NCI-H526 treated with DMSO at 0.1 percent for 48 hours (cell line): ENCODE measurements at regions not wholly inside any gene's neighbourhood (a gene's known extent, or its start where the extent isn't known, plus 50 kb on each side); places are given as distances from the start of the nearest gene placed in this dataset.
"Not testable (repeated sequence)": the region's sequence is repeated elsewhere in the genome, so short reads cannot be mapped to it uniquely, and the experiment has no call there.

Source experiments
- DNase-seq: peaks from one replicate; lab custom pipeline; 2025; lab: John Stamatoyannopoulos, UW

DNA sequence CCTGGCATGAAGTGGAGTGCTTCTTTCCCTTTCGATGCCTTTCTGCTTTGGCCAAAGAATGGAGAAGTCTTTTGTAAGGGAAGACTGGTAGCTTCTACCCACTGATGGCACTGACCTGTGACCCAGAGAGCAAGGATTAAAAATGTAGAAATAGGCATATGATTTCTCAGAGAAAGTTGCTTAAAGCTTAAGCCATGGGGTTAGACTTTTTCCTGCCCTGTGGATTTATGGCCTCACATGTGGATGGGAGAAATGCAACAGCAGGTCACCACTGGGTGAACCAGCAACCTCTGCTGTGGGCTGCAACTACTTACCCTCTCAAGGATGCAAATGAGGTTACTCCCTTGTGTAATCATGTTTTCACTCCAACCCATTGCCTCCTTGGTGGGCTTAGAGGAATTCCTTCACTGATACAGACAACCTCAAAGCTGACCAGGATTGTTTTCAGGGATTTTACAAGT lies 86.7 kb upstream of the CDC42EP3 start:
- DNase-seq = not testable (repeated sequence)

DNA sequence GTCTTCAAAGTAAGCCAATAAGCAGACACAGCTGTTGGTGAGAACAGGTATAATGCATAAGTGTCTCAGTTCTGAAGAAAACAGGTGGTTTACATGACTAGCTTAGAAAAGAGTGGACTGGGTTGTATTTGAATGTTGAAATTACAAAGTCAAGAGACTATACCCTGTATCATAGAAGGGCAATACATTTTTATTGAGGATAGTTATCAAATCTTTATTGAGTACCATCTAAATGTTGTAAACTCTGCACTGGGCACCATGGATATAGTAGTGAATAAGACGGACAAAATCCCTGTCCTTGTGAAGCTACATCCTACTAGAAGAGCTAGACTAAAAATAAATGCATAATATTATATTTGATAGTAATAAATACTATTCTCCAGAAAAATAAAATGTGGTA lies 88.5 kb upstream of the CDC42EP3 start:
- DNase-seq = not testable (repeated sequence)

DNA sequence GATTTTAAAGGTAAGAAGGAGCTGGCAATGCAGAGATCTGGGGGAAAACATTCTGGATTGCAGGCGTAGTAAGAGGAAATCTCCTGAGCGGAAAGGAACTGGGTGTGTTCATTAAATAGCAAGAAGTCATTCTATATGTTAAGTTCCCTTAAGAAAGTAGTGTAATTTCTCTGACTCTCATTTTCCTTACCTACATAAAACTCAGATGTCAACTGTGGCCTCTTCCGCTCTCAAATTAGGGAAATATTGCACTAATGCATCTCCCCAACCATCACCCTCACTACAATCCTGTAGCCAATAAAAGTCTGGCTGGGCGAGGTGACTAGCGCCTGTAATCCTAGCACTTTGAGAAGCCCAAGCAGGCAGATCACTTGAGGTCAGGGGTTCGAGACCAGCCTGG lies 89.0 kb upstream of the CDC42EP3 start:
- no peak for DNase-seq

DNA sequence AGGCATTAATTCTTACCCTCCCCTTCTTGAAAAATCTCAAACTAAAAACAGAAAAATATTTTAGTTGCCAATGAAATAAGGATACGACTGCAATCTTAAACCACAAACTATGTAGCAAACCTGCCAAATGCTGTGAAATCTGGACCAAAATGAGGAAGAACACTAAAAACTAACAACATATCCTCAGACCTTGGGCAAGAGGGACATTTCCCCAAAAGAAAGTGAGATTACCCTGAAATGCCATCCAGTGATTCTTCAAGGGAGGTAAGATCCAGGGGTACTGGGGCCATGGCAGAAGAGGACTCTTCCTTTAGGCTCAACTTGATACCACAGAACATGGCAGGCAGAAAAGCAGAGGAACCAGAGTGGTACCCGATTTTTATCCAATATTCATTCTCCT lies 90.8 kb upstream of the CDC42EP3 start:
- DNase-seq = not testable (repeated sequence)

DNA sequence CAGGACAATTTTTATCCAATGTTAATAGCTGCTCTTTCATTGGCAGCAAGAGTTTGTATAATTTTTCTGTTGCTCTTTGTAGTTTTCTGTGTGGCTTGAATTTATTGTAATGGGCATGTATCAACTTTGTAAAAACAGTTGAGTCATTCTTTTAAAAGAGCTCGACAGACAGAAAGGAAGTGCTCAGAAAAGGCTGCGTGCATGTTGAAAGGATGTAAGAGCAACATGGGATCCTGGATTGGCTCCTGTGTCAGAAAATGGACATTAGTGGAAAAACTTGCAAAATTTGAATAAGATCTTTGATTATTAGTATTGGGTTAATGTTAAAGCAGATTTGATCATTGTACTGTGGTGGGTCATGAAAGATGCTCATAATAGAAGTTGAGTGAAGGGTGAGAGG lies 93.3 kb upstream of the CDC42EP3 start:
- no peak for DNase-seq

DNA sequence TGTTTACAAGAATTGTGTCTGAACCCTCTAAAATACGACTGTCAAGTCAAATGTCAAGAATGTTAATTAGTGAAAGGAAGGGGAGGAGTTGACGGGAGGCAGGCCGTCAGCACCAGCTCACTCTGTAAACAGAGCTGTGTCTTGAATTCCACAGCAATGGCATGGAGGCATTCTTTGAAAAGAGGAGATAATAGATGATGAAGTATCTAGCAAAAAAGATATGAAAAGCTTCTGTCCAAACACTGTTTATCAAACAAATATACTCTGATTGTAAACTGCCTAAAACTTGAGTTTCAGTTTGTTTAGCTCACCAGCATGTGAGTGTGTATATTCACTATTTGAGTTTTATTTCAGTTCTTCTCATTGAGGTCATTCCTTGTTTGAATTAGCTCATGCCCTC lies 94.7 kb upstream of the CDC42EP3 start:
- no peak for DNase-seq

DNA sequence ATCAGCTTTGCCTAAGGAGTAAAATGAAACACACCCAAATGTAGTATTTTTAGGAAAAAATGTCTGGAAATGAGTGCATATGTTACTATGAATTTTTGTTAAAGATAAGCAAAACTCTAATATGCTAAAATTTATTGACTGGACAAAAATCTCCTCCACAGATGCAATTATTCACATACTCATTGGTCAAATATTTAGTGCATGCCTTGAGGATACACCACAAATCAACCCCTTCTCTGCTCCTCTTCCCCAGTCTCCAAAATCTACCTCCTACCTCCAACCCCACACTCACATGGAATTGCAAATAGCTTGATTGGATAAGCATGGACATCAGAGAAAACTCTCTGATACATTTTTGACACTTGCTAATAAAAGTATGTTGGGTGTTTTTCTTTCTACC lies 95.6 kb upstream of the CDC42EP3 start:
- no peak for DNase-seq

DNA sequence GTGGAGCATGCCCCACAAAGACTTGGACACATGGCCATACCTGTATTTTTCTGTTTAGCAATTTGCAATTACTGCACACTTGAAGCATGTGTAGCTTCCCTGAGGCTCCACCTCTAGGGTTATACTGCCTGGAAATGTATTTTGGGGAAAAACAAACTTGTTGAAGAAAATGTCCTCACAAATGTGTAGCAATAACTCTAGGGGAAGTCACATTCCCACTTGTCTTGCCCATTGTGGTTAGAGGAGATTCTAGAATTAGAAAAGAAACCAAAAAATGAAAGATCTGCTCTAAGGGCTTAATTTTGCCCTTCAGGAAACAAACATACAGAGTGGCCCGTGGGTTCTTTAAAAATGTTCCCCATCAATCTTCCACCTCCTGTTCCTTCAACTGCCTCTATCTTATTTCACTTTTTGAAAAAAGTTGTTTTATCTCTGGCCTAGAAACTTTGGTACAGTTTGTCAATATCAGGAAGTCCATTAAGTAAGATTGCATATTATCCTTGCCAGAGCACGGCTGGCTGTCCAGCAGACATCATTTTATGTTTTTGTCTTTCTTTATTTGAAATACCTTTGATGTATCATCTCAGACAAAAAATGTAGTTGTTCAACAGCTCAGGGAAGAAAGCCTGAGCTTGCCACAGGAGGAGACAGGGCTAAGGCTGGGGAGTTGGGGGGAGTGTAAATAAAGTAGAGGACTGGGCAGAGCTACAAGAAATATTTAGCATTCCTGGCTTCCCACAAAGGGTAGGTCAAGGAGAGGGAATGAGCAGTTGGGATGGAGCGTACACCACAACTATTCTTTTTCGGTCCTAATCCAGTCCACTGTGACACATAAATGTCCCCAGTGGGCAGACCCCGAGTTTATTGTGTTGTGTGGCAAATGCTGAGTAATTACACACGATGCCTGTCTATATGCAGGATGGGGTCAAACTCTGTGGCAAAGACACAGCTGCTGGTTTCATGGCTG lies 96.8 kb upstream of the CDC42EP3 start:
- no peak for DNase-seq

DNA sequence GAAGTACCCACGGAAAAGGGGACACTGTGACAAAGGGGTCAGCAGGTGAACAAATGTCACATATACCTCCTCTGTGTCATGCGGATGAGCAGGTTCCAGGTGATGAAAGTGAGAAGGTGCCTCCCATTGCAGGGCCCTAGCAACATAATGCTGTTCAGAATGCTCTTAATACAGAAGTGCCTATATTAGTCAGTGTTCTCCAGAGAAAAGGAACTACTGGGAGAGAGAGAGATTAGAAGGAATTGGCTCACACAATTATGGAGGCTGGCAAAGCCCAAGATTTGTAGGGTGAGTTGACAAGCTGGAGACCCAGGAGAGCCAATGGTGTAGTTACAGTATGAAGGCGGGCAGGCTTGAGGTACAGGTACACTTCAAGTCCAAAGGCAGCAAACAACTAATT lies 98.1 kb upstream of the CDC42EP3 start:
- no peak for DNase-seq

DNA sequence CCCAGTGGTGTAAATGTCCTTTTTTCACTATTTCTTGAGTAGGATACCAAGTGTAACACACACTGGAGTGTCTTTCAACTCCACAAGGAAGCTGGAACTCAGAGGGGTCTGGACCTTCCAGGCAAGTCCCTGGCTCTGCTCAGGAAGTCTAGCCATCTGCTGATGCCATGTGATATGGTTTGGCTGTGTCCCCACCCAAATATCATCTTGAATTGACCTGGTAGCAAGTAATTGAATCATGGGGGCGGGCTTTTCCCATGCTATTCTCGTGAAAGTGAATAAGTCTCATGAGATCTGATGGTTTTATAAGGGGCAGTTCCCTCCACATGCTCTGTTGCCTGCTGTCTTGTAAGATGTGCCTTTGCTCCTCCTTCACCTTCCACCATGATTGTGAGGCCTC lies 99.4 kb upstream of the CDC42EP3 start:
- no peak for DNase-seq

DNA sequence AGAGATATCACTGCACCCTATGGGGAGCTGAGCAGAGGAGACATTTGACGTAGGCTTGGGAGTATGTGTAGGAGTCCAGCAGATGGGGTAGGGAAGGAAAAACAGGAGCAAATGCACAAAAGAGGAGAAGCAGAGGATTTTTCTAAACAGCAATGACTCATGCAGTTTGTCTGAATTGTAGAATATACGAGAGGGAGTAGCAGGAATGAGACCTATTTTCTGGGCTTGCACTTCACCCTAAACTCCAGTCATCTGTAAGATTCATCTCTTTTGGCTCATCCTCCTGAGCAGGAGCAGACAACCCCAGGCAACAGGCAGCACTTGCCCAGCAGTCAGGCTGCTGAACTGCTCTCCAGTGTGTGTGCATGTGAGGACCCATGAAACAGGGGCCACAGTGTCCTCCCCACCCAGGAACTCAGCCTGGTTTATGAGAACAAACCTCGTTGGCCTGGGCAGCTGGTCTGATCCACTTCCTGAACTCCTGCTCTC lies 100.2 kb upstream of the CDC42EP3 start:
- DNase-seq = no peak

DNA sequence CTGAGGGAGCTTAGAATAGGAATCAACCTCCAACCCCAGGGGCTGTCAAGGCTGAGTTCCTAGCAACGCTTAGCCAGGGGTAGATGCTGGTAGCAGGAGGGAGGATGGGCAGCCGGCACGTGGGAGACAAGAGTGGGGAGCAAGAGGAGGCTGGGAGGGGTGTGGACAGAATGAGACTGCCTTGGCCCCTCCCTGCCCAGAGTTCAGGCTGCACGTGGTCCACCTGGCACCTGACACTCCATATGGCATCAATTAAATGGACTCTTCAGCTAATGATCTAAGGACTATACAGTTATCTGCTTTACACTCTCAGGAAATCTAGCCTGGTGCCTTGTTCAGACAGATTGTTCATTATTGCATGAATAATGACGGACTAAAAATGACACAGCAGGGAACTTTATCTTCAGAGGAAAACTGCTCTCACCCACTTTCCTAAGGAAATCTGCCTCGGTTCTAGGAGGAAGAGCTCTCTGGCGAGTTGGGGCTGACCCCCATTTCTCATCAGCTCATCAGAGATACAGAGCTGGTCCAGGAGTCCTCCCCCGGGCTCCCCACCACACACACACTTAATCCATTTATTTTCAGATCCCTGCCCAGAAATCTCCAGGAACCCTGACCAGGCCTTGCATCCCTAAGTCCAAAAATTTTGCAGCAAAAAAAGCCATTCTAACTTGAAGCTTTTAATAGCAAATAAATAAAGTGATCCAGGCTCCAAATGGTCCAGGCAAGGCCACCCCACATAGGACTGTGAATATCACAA lies 102.1 kb upstream of the CDC42EP3 start:
- DNase-seq = no peak

DNA sequence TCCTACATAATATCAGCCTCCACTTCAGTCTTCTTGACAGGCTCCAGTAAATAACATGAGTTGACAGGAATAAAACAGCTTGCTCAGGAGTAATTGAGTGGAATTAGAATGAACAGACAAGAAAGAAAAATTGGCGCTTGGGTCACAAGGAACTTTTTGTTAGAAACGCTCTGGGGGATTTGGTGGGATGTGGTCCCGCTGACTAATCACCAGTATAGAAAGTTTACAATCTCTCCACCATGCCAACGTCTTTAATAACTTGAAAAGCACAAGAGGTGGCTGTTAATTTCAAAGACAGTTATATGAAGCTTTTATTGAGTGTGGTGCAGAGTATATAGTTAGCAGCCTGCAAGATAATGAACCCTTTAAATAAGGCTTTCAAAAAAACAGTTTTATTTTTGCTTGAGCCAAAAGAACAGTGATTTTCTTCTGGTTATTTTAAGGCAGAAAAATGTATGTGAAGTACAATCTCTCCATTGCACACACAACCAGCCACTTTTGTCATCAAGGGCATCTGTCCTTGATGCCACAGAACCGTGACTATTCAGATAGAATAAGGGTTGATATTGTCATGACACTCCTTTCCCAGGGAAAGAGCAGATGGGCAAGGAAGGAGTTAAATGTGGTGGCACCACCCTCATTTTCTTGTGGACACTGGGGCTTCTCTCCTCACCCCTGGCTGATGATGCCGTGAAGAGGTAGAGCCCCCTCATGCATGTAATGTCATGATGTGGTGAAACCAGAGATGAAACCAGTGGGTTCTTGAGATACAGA lies 102.9 kb upstream of the CDC42EP3 start:
- DNase-seq = not testable (repeated sequence)

DNA sequence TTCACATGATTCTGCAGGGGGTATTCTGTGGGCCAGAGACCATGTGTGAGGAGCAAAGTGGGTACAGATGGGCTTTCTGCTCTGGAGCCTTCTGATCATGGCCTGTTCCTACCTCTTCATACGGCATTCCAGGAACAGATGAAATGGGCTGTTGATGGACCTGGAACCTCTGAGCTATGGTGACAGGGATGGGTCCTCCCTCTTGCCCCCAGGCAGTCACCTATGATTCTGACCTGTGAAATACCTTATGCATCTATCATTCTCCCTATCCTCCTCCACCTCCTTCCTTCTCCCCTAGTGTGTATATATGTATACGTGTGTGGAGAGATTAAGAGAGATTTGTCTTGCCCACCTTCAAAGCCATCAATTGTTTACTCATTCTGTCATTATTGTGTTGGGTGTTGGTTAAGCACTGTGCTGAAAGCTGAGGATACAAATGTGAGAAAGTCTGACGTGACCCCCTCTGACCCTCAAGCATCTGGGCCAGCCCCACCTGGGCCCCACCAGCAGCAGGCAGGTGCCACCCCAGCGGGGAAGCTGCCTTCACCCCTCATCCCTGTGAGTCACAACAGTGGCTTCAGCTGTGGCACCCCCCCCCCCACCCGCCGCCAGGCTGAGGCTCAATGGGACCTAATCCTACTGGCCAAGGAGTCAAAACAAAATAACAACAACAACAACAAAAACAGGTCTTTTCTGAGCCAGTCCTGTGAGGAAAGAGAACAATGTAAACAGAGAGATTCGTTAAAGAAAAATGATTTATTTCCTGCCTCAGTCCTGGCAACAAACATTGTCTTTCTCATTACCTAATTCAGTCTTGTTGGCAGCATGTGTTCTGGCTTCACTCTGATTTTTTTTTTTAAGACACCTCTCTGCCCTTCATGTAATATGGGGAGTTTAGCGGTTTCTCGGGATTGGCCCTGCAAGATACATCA lies 103.8 kb upstream of the CDC42EP3 start:
- no peak for DNase-seq

DNA sequence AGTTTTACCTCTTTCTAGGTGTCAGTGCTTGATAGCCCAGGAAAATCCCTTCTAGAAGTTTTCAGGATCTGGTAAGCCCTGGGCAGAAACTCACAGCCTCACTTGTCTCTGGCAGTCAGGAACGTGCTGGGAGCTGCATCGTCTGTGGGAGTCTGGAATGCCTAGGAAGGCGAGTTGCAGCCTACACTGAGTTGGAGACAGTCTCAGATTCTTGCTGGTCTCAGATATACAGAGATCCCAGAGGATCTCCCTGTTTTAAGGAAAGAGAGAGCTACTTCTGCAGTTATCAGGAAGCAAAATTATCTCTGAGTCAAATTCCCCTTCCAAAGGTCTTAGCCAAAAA lies 104.4 kb upstream of the CDC42EP3 start:
- no peak for DNase-seq

DNA sequence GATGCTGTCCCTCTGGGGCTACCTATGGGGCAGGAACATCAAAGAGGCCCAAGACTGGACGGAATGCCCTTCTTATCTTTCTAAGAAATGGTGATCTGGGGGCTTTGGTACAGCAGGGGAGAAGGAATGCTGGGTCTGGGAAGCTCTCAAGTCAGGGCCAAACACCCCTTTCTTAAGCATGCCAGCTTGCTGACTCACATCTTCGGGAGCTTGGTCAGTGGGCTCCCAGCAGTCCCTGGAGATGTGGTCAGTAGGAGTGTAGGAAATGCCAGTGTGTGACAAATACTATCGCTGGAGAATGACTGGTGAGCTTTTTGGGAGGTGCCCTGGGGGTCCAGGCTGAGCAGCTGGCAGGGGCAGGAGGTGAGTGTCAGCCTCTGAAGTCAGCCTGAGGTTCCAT lies 105.0 kb upstream of the CDC42EP3 start:
- DNase-seq = no peak

DNA sequence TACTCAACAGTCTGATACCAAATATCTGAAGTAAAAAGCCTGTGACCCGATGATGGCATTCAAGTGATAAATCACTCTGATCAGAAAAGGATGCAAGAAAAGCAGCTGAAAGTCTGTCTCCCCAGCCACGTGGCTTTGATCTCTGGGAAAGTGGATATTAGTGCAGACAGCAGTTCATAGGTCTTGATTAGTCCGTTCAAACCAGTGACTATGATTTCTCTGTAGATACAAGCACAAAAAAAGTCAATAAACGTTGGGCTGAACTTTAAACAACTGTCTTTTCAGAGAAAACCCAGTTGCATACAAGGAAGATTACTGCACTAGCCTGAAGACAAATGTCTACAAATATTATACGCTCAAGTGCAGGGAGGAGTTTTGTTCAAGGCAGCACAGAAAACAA lies 107.7 kb upstream of the CDC42EP3 start:
- no peak for DNase-seq

DNA sequence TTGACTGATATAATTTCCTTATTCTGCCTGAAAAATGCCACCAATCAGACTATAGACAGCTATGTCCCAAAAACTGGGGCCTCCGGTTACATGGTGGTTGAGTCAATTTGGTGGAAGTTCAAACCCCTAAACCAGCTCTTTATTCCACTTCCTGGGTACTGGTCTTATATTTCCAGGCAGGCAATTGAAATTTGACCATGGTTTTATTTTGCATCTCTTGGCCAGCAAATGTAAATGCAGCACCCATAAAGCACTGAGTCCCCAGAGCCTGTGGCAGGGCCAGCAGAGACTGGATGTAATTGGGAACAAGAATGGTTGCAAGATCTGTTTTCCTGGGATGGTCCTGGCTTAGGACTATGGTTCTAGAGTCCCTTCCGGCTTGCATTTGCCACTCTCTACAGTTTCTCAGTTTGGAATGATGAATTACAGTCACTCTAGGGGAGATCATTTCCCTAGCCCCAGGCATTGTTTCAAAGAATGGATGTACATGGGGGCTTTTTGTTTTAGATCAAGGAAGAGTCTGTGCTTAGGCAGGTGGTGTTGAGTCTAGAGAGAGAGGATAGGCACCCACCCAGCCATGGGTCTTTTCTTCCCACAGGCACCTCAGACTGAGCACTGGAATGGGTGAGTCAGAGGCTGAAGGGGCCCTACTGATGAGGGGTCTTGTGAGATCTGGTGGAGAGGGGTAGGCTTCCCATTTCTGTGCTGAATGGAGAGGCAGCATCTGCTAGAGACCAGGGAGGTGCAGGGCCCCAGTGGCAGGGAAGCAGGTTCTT lies 108.4 kb upstream of the CDC42EP3 start:
- no peak for DNase-seq

DNA sequence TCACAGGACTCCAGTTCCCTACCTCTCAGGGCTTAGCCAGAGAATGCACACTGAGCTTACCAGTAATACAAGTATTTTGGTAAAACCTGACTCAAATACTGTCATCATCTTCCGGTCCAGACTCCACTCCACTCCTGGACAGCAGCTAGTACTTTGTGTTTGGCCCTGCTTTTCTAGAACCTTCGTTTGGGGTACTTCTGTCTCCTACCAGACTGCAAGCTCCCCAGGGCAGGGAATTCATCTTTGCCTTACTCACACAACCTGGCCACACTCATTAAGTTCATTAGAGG lies 108.9 kb upstream of the CDC42EP3 start:
- DNase-seq = no peak

DNA sequence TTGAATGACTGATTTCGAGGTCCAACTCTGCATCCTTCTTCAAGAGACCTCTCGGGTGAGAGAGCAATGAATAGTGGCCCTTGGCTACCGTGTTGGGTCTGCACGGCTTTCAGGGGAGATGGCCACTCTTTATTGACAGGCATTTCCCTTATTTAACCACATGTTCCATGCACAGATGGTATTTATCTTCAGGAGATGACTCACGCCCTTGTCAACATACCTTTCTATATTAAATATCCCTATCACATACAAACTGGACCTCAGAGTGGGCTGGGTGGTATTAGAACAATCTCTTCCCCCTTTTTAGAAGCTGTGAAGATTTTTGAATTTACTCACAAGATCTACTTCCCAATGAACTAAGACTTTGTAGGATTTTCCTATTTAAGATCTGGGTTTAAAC lies 109.6 kb upstream of the CDC42EP3 start:
- no peak for DNase-seq
